Rectal smooth muscle tissue (tissue), 1 donor: ENCODE measurements at regions not wholly inside any gene's neighbourhood (a gene's known extent, or its start where the extent isn't known, plus 50 kb on each side); places are given as distances from the start of the nearest gene placed in this dataset.
"Not testable (repeated sequence)": the region's sequence is repeated elsewhere in the genome, so short reads cannot be mapped to it uniquely, and the experiment has no call there.

Experiments used
- H3K27ac ChIP-seq: one replicate; pipeline ENCODE4 v1.7.0; 2013; ENCODE audit warnings: low read depth, low read length, inconsistent platforms
- H3K27me3 ChIP-seq: one replicate; pipeline ENCODE4 v1.7.0; 2013; ENCODE audit warnings: low read length; ENCODE audit not compliant: control insufficient read depth, insufficient read depth
- H3K36me3 ChIP-seq: one replicate; pipeline ENCODE4 v1.7.0; 2013; ENCODE audit warnings: low read length; ENCODE audit not compliant: control insufficient read depth, insufficient read depth
- H3K4me1 ChIP-seq: one replicate; pipeline ENCODE4 v1.7.0; 2013; ENCODE audit warnings: low read length; ENCODE audit not compliant: control insufficient read depth, insufficient read depth
- H3K4me3 ChIP-seq: one replicate; pipeline ENCODE4 v1.7.0; 2013; ENCODE audit warnings: low read length
- H3K9ac ChIP-seq: one replicate; pipeline ENCODE4 v1.7.0; 2013; ENCODE audit warnings: low read length

DNA sequence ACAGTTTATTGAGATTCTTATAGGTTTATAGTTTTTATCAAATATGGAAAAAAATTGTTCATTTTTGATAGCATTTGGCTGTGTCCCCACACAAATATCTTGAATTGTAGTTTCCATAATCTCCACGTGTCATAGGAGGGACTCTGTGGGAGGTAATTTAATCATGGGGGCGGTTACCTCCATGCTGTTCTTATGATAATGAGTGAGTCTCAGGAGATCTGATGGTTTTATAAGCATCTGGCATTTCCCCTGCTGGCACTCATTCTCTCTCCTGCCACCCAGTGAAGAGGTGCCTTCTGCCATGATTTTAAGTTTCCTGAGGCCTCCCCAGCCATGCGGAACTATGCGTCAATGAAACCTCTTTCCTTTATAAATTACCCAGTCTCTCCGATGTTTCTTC lies 420.6 kb upstream of the KAZN start:
- H3K27me3 ChIP-seq, H3K4me3 ChIP-seq, H3K27ac ChIP-seq, H3K9ac ChIP-seq, H3K4me1 ChIP-seq, H3K36me3 ChIP-seq: not testable (repeated sequence)

DNA sequence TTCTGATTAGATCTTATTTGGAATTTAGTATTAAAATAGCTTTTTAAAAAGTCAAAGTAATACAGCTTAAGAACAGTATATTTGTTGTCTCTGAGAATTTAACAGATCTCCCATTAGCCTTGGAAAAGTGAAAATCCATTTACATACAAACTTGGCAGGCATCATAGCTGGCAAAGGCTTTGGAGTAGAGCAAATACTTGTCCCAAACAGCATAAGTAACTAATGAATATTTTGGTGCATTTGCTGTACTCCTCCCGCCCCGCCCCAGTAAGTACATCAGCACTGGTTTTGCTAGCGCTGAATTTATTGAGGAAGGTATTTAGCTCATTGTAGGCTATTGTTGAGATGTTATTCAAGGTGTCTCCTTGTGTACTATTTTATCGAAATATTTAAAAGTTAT lies 417.7 kb upstream of the KAZN start:
- no peaks in the 10 kb centered on the region for H3K27me3 ChIP-seq
- H3K27ac ChIP-seq: no peak overlapping the region
- H3K36me3 ChIP-seq: no peaks in the 10 kb centered on the region
- H3K4me1 ChIP-seq: no peaks in the 10 kb centered on the region
- H3K4me3 ChIP-seq: no peak overlapping the region
- H3K9ac ChIP-seq: no peak overlapping the region

GRCh38 chr1:14181191-14181795 lies 417.2 kb upstream of the KAZN start:
- Histone ChIP-seq H3K36me3 (no peaks in the 10 kb centered on the region), H3K27me3 (no peaks in the 10 kb centered on the region), H3K4me1 (no peaks in the 10 kb centered on the region), H3K4me3 (no peak overlapping the region), H3K9ac (no peak overlapping the region), H3K27ac (no peak overlapping the region)

GRCh38 chr1:14182856-14183255 lies 415.6 kb upstream of the KAZN start:
- Histone ChIP-seq H3K4me3 (no peak overlapping the region), H3K9ac (no peak overlapping the region), H3K36me3 (no peaks in the 10 kb centered on the region), H3K4me1 (no peaks in the 10 kb centered on the region), H3K27ac (no peak overlapping the region), H3K27me3 (no peaks in the 10 kb centered on the region)

- H3K27ac ChIP-seq: no peak overlapping the region
- H3K9ac ChIP-seq: no peak overlapping the region
- no peaks in the 10 kb centered on the region for H3K4me1 ChIP-seq
- H3K4me3 ChIP-seq: no peak overlapping the region
- no peaks in the 10 kb centered on the region for H3K27me3 ChIP-seq
- no peaks in the 10 kb centered on the region for H3K36me3 ChIP-seq
These were observed 415.2 kb upstream of the KAZN start for GRCh38 chr1:14183329-14183728.

GRCh38 chr1:14184454-14184853 lies 414.0 kb upstream of the KAZN start:
- H3K4me1 ChIP-seq: no peaks in the 10 kb centered on the region
- H3K36me3 ChIP-seq: no peaks in the 10 kb centered on the region
- no peak overlapping the region for H3K4me3 ChIP-seq
- no peak overlapping the region for H3K9ac ChIP-seq
- no peaks in the 10 kb centered on the region for H3K27me3 ChIP-seq
- no peak overlapping the region for H3K27ac ChIP-seq

- Histone ChIP-seq H3K27ac (no peak overlapping the region), H3K27me3 (no peaks in the 10 kb centered on the region), H3K36me3 (no peaks in the 10 kb centered on the region), H3K4me1 (no peaks in the 10 kb centered on the region), H3K9ac (no peak overlapping the region), H3K4me3 (no peak overlapping the region)
These were observed 409.1 kb upstream of the KAZN start for GRCh38 chr1:14189381-14189780.

GRCh38 chr1:14190508-14190907 lies 408.0 kb upstream of the KAZN start:
- Histone ChIP-seq H3K4me3 (no peak overlapping the region), H3K9ac (no peak overlapping the region), H3K36me3 (no peaks in the 10 kb centered on the region), H3K27ac (no peak overlapping the region), H3K4me1 (no peaks in the 10 kb centered on the region), H3K27me3 (no peaks in the 10 kb centered on the region)

- Histone ChIP-seq H3K9ac (no peak overlapping the region), H3K27ac (no peak overlapping the region), H3K4me1 (no peaks in the 10 kb centered on the region), H3K4me3 (no peak overlapping the region), H3K36me3 (no peaks in the 10 kb centered on the region), H3K27me3 (no peaks in the 10 kb centered on the region)
These were observed 404.0 kb upstream of the KAZN start for GRCh38 chr1:14194511-14194910.

GRCh38 chr1:14205066-14205465 lies 393.4 kb upstream of the KAZN start:
- no peak overlapping the region for H3K4me3 ChIP-seq
- H3K36me3 ChIP-seq: no peaks in the 10 kb centered on the region
- no peak overlapping the region for H3K27ac ChIP-seq
- H3K4me1 ChIP-seq: no peaks in the 10 kb centered on the region
- H3K27me3 ChIP-seq: peaks cover 4% of the 10 kb centered on the region
- H3K9ac ChIP-seq: no peak overlapping the region

GRCh38 chr1:14215151-14215550 lies 383.3 kb upstream of the KAZN start:
- Histone ChIP-seq H3K4me3 (no peak overlapping the region), H3K36me3 (no peaks in the 10 kb centered on the region), H3K27me3 (no peaks in the 10 kb centered on the region), H3K4me1 (no peaks in the 10 kb centered on the region), H3K9ac (no peak overlapping the region), H3K27ac (no peak overlapping the region)

GRCh38 chr1:14217384-14217783 lies 381.1 kb upstream of the KAZN start:
- H3K27me3 ChIP-seq: no peaks in the 10 kb centered on the region
- H3K4me1 ChIP-seq: no peaks in the 10 kb centered on the region
- H3K27ac ChIP-seq: no peak overlapping the region
- no peak overlapping the region for H3K4me3 ChIP-seq
- H3K36me3 ChIP-seq: no peaks in the 10 kb centered on the region
- no peak overlapping the region for H3K9ac ChIP-seq

DNA sequence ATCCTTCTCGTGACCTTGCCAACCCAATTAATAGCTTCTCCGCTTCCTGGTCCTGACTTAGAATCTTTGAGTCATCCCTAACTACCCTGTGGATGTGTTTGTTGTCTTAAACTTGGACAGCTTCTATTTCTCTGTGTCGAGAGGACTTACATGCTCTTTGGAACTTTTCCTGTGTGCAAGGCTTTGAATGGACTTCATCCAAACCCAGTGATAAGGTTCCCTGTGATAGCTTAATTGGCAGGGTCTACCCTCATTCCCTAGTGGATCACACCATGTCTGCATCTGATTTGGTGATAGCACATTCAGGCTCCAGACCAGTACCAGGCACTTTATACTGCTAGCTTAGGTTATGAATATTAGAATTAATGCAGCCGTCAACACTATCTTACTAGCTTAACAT lies 378.2 kb upstream of the KAZN start:
- Histone ChIP-seq H3K4me3 (no peak overlapping the region), H3K27ac (no peak overlapping the region), H3K9ac (no peak overlapping the region), H3K27me3 (no peaks in the 10 kb centered on the region), H3K36me3 (no peaks in the 10 kb centered on the region), H3K4me1 (no peaks in the 10 kb centered on the region)
